A204.1 (cell line): ENCODE measurements at regions not wholly inside any gene's neighbourhood (a gene's known extent, or its start where the extent isn't known, plus 50 kb on each side); places are given as distances from the start of the nearest gene placed in this dataset.

Source experiments
- FAIRE-seq: peaks from 2 replicates; lab custom pipeline; 2012; peaks lifted over from hg19 to GRCh38; lab: Jason Lieb, UNC

GRCh38 chr18:29660777-29661176, 1381.8 kb downstream of the DSC3 start:
- FAIRE-seq, result no peak

GRCh38 chr18:29653671-29654215, 1388.8 kb downstream of the DSC3 start:
- FAIRE-seq, result no peak

GRCh38 chr18:29652797-29653196, 1389.7 kb downstream of the DSC3 start:
- FAIRE-seq, result no peak

- FAIRE-seq, result no peak
These were observed 1391.3 kb downstream of the DSC3 start for GRCh38 chr18:29651122-29651680.

- FAIRE-seq, result no peak
These were observed 1393.7 kb downstream of the DSC3 start for GRCh38 chr18:29648891-29649290.

DNA sequence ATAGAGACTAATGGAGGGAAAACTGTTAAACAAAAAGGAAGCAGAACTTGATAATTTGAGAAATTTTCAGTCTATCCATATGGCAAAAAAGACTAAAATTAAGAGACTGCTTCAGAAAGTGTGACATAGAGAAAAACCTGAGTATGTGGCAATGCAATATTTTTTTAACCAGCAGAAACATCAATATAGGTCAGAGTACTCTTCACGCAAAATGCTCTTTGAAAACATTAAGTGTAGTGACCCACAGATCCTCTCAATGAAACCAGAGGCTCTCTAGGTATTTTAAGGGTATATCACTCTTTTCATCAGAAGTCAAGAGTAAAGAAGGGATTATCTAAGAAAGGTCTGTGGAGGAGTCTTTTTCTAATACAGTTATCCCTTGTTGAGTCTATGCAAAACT, 1394.8 kb downstream of the DSC3 start:
- FAIRE-seq, result no peak

- no peak for FAIRE-seq
These were observed 1398.3 kb downstream of the DSC3 start for GRCh38 chr18:29644276-29644675.

DNA sequence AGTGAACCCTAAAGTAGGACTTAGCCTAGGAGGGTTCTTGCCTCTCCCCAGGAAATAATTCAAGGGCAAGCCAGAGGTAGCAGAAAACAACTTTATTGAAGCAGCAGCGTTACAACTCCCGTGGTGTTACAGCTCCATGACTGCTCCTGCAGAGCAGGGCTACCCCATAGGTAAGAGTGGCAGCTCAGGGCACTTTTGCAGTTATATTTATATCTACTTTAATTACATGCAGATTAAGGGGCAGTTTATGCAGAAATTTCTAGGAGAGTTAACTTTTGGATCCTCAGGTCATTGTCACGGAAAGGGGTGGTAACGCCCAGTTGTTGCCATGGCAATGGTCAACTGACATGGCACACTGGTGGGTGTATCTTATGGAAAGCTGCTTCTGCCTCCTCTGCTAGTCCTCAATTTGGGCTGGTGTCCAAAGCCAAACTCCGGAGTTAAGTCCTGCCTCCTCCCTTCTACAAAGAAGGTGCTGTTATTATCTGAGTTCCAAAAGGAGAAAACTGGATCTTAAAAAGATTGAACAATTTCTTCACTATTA, 1413.0 kb downstream of the DSC3 start:
- no peak for FAIRE-seq

GRCh38 chr18:29626094-29626493, 1416.4 kb downstream of the DSC3 start:
- no peak for FAIRE-seq

DNA sequence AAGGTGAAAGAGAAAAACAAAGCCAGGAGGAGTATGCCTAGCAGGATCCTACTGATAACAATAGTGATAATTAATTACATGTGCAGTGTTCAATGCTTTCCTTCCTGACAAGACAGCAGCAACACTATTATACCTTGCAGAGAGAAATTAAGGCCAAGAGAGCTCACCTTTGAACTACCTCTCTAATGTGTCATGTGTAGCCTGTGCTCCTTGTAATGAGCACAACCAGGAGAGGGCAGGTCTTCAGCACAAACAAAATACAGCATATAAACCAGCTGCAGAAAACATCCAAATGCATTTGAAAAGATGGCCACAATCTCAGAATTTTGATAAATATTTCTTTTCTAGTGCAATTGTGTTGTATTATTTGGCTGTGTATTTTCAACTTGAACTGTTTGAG, 1425.7 kb downstream of the DSC3 start:
- FAIRE-seq, result no peak

DNA sequence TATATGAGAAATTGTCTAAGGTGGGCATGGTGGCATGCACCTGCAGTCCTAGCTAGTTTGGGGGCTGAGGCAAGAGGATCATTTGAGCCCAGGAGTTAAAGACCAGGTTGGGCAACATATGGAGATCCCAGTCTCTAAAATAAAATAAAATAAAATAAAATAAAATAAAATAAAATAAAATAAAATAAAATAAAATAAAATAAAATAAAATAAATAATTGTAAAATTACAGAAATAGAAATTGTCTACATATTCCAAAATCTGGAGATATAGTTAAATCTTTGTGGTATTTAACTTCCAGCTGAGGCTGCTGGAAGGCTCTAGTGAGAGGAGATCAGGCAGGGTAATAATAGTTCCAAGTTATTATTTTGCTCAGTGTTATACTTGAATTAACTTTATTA, 1432.1 kb upstream of the CDH2 start:
- no peak for FAIRE-seq

GRCh38 chr18:29605365-29605764, 1428.4 kb upstream of the CDH2 start:
- FAIRE-seq, result no peak

DNA sequence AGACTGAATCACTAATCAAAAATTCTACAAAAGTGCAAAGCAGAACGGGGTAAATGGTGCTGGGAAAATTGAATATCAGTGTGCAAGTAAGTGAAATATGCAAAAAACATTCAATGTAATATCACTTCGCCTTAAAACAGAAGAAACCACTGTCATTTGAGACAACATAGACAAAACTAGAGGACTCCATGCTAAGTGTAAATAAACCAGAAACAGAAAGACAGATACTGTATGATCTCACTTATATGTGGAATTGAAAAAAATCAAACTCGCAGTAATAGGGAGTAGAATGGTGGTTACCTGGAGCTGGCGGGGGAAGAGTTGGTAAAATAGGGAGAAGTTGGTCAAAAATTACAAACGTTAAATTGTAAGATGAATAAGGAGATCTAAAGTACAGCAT, 1420.0 kb upstream of the CDH2 start:
- no peak for FAIRE-seq

- FAIRE-seq, result no peak
These were observed 1417.6 kb upstream of the CDH2 start for GRCh38 chr18:29594493-29594892.

GRCh38 chr18:29588446-29589100, 1411.6 kb upstream of the CDH2 start:
- FAIRE-seq, result no peak

- no peak for FAIRE-seq
These were observed 1409.3 kb upstream of the CDH2 start for GRCh38 chr18:29586210-29586609.

- no peak for FAIRE-seq
These were observed 1383.3 kb upstream of the CDH2 start for GRCh38 chr18:29560270-29560669.

DNA sequence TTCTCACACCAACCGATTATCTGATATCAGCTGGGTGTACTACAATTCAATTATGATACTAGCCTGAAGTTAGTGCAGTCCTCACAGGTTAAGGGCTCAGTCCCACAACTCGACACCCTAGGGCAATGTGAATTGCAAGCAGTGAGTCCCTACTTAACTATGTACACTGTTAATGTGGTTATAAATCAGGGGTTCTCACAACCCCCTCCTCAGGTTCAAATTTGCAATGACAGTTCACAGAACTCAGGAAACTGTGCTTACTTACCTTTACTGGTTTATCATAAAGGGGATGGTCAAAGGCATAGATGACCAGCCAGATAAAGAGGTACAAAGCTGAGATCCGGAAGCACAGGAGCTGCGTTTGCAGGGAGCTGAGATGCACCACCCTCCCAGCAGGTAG, 1379.1 kb upstream of the CDH2 start:
- FAIRE-seq, result no peak

GRCh38 chr18:29549759-29550158, 1372.8 kb upstream of the CDH2 start:
- no peak for FAIRE-seq

DNA sequence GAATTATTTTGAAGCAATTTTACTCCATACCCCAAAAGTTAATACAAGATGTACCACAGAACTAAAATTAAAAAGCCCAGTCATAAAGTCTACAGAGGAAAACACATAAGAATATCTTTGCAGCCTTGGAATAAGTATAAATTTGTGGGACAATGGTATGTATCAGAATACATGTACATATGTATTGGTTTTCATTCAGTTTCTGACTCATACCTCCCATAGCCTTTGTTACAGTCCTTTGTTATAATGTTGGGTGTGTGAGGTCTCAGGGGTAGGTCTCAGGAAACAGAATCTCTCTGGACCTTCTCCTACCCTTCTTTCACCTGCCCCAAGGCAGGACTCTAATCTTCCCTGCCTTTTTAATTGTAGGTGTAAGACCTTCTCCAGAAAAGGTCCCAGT, 1370.7 kb upstream of the CDH2 start:
- FAIRE-seq, result no peak

DNA sequence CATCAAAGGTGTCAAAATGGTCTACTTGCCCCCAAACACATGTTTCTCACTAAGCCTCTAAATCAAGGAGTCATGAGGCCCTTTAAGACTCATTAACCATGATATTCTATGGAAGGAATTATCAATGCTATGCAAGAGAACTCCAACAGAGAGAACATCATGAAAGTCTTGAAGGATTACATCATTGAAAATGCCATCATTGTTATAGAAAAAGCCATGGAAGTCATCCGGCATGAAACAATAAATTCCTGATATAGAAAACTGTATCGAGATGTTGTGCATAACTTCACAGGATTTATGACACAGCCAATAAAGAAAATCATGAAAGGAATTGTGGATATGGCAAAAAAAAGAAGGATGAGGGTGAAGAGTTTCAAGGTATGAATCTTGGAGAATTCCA, 1363.6 kb upstream of the CDH2 start:
- no peak for FAIRE-seq

DNA sequence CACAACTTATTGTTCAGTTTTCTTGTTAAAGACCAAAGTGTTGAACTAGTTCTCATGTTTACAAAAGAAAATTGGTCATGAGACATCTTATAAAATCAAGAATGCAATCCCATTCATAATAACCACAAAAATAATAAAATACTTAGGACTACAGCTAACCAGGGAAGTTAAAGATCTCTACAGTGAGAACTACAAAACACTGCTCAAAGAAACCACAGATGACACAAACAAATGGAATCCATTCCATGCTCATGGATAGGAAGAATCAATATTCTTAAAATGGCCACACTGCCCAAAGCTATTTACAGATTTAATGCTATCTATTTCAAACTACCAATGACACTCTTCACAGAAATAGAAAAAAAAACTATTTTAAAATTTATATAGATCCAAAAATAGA, 1354.8 kb upstream of the CDH2 start:
- no peak for FAIRE-seq

DNA sequence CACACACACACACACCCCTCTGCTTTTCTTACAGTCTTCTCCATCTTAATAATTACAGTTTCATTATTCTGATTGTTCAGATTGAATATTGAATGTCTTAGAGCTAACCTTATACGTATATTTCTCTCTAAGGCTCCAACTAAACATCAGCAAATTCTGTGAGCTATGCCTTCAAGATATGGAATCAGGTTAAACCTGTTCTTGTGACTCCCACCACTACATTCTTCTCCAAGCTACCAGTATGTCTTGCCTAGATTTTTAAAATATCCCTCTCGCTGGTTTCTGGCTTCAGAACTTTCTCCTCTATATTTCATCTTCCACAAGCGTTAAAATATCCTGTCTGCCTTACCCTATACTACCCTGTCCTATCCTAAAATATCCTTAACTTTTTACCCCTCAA, 1346.4 kb upstream of the CDH2 start:
- no peak for FAIRE-seq

GRCh38 chr18:29512761-29513160, 1335.8 kb upstream of the CDH2 start:
- FAIRE-seq, result no peak
